ENCODE measurements at regions not wholly inside any gene's neighbourhood (a gene's known extent, or its start where the extent isn't known, plus 50 kb on each side); places are given as distances from the start of the nearest gene placed in this dataset.

DNA sequence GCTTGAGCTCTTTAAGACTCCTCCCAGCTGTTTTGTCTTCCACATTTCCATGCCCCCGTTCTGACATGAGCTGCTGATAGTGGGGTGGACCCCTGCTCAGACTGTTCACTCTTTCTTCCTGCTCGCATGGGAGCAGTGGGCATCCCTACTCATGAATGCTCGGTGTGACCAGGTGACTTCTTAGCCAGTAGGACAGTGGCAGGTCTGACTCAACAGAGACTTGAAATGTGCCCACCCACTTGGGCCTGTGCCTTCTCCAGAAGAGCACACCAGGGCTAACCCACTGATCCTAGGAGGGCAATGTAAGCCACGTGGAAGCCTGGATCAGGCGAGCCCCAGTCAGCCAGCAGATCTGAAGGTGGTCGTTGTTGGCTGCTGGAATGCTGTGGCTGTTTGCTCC lies 582.0 kb downstream of the QKI start:
- Histone ChIP-seq H3K36me3 (no peaks in the 10 kb centered on the region), H3K9me3 (no peaks in the 10 kb centered on the region), H3K4me1 (no peaks in the 10 kb centered on the region), H3K27me3 (no peaks in the 10 kb centered on the region), H3K4me3 (no peak overlapping the region), H3K27ac (no peak overlapping the region)
- no peak for DNase-seq (ENCODE audit: low spot score in 2 of 2)
- no peak for TF ChIP-seq CTCF (IDR thresholded peaks at IDR 0.05)
- no peak for TF ChIP-seq EP300 (IDR thresholded peaks at IDR 0.05)
- TF ChIP-seq POLR2A (IDR thresholded peaks at IDR 0.05) = no peak
- WGBS, 2 donors = 87 to 90% methylated on average over 5 to 6 of the region's 6 CpGs

DNA sequence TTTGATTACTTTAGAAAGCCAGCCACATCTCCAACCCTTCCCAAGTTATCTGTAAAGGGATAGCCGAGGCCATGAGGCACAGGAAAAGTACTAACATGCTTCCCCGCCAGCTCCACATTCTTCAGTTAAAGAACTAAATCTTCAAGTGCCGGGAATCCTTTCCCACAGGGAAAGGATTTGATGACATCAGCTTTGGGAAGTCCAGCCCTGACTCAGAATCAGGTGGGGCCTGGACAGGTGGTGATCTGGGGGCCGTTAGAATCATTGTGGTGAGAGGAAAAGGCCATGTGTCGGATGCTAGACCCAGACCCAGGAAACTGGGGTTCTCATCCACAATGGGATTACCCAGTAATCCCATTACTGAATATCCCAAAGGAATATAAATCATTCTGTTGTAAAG lies 580.0 kb downstream of the QKI start:
- no peaks in the 10 kb centered on the region for H3K27me3 ChIP-seq
- H3K9me3 ChIP-seq = no peaks in the 10 kb centered on the region
- H3K4me3 ChIP-seq = no peak overlapping the region
- no peaks in the 10 kb centered on the region for H3K4me1 ChIP-seq
- no peaks in the 10 kb centered on the region for H3K36me3 ChIP-seq
- 71 to 85% methylated on average over 5 of the region's 5 CpGs for WGBS, 2 donors
- DNase-seq (ENCODE audit: low spot score in 2 of 2) = no peak
- H3K27ac ChIP-seq = no peak overlapping the region
- TF ChIP-seq POLR2A (IDR thresholded peaks at IDR 0.05) (no peak), EP300 (IDR thresholded peaks at IDR 0.05) (no peak), CTCF (IDR thresholded peaks at IDR 0.05) (no peak)

DNA sequence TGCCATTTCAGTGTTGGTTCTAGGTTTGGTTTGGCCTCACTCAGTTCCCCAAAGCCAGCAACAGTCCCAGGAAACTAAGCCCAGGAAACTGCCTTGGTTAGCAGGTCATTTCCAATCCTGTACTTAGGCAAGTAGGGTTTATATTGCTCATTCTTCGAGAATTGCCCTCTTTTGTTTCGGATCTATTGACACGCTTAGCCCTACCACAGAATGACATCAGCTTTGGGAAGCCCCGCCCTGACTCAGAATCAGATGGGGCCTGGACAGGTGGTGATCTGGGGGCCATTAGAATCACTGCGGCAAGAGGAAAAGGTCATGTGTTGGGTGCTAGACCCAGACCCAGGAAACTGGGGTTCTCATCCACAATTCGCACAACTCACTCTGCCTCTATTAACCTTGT lies 578.2 kb downstream of the QKI start:
- Histone ChIP-seq H3K27ac (no peak overlapping the region), H3K4me1 (no peaks in the 10 kb centered on the region), H3K4me3 (no peak overlapping the region), H3K9me3 (no peaks in the 10 kb centered on the region), H3K27me3 (no peaks in the 10 kb centered on the region), H3K36me3 (no peaks in the 10 kb centered on the region)
- no peak for TF ChIP-seq POLR2A (IDR thresholded peaks at IDR 0.05)
- no peak for TF ChIP-seq CTCF (IDR thresholded peaks at IDR 0.05)
- TF ChIP-seq EP300 (IDR thresholded peaks at IDR 0.05) = no peak
- WGBS, 2 donors = 94 to 99% methylated on average over 6 of the region's 6 CpGs
- no peak for DNase-seq (ENCODE audit: low spot score in 2 of 2)

- H3K36me3 ChIP-seq = no peaks in the 10 kb centered on the region
- H3K4me3 ChIP-seq = no peak overlapping the region
- H3K27me3 ChIP-seq = no peaks in the 10 kb centered on the region
- TF ChIP-seq POLR2A (IDR thresholded peaks at IDR 0.05) (no peak), EP300 (IDR thresholded peaks at IDR 0.05) (no peak), CTCF (IDR thresholded peaks at IDR 0.05) (no peak)
- H3K4me1 ChIP-seq = no peaks in the 10 kb centered on the region
- no peaks in the 10 kb centered on the region for H3K9me3 ChIP-seq
- no peak for DNase-seq (ENCODE audit: low spot score in 2 of 2)
- H3K27ac ChIP-seq = no peak overlapping the region
Measured at GRCh38 chr6:163992056-163992455, 577.5 kb downstream of the QKI start.

DNA sequence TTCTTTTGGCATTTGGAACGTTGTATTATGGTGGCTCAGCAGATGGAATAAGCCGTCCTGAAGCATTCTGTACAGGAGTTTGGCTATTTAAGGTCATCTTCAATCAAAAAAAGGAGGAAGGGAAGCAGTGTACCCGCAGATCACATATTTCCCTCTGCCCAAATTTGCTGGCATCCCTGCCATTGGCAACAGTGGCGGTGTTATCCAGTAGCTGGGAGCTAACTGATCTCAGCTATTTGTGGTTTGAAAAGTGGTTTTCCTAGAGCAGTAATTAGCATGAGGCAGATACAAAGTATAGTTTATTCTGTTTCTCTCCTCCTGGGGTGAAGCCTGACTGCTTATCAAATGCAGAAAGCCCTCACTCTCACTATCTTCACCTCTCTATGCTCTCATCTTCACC lies 576.8 kb downstream of the QKI start:
- TF ChIP-seq POLR2A (IDR thresholded peaks at IDR 0.05) = no peak
- TF ChIP-seq CTCF (IDR thresholded peaks at IDR 0.05) = no peak
- TF ChIP-seq EP300 (IDR thresholded peaks at IDR 0.05) = no peak
- no peak for DNase-seq (ENCODE audit: low spot score in 2 of 2)
- 80 to 90% methylated on average over 4 of the region's 4 CpGs for WGBS, 2 donors
- H3K27me3 ChIP-seq = no peaks in the 10 kb centered on the region
- no peaks in the 10 kb centered on the region for H3K36me3 ChIP-seq
- no peak overlapping the region for H3K27ac ChIP-seq
- H3K4me1 ChIP-seq = peaks cover 0 to under 1% (median 0%) of the 10 kb centered on the region in 4 donors
- no peak overlapping the region for H3K4me3 ChIP-seq
- no peaks in the 10 kb centered on the region for H3K9me3 ChIP-seq

Measured in tibial nerve (tissue), 4 donors.